PC-9 (cell line): ENCODE measurements at regions not wholly inside any gene's neighbourhood (a gene's known extent, or its start where the extent isn't known, plus 50 kb on each side); places are given as distances from the start of the nearest gene placed in this dataset.

Experiments
- BruUV-seq: library from RNA; stranded (reverse); fragments of 400-500 nt; replicated peaks from 2 replicates; lab custom pipeline; 2021; lab: Mats Ljungman, UMichigan
- CTCF ChIA-PET: fragments of 300-600 bp; sonication (Branson Sonifier 250); formaldehyde crosslinking; loops from one replicate; lab custom pipeline; 2022; ENCODE audit warnings: antibody characterized with exemption; lab: Charles Lee
- POLR2A ChIA-PET: fragments of 300-600 bp; sonication (Branson Sonifier 250); formaldehyde crosslinking; loops from one replicate; lab custom pipeline; 2022; ENCODE audit warnings: antibody characterized with exemption; ENCODE audit not compliant: unreplicated experiment; lab: Charles Lee
- DNase-seq, 2 experiments: peaks; one replicate each; pipeline versions ENCODE4 v3.0.0 to v3.0.0-alpha.2; 2015 to 2022; ENCODE audit warnings: mixed read lengths in 1 of 2
- H2AFZ ChIP-seq: fragments of 200-600 bp; sonication (generic); 2 replicates; pipeline ENCODE4 v1.8.1; 2017; ENCODE audit warnings: antibody characterized with exemption
- H3F3A ChIP-seq: fragments of 200-600 bp; sonication (generic); 2 replicates; pipeline ENCODE4 v1.8.1; 2017; ENCODE audit warnings: antibody characterized with exemption, mild to moderate bottlenecking, low read depth; ENCODE audit not compliant: insufficient read depth
- H3K27ac ChIP-seq: fragments of 200-600 bp; sonication (generic); 2 replicates; pipeline ENCODE4 v1.6.1; 2016; ENCODE audit warnings: mixed run types
- H3K27me3 ChIP-seq: fragments of 200-600 bp; sonication (generic); 2 replicates; pipeline ENCODE4 v1.6.1; 2016; ENCODE audit warnings: low read depth, mixed run types; ENCODE audit not compliant: insufficient read depth
- H3K36me3 ChIP-seq: fragments of 200-600 bp; sonication (generic); 2 replicates; pipeline ENCODE4 v1.6.1; 2016; ENCODE audit warnings: low read depth, mixed run types
- H3K4me1 ChIP-seq: fragments of 200-600 bp; sonication (generic); replicated peaks from 2 replicates; pipeline ENCODE4 v1.6.1; 2016; ENCODE audit warnings: mixed run types; ENCODE audit not compliant: insufficient read depth
- H3K4me2 ChIP-seq: fragments of 200-600 bp; sonication (generic); 2 replicates; pipeline ENCODE4 v1.6.1; 2017; ENCODE audit warnings: mixed run types
- H3K4me3 ChIP-seq: fragments of 200-600 bp; sonication (generic); 2 replicates; pipeline ENCODE4 v1.6.1; 2016; ENCODE audit warnings: mixed run types
- H3K79me2 ChIP-seq: fragments of 200-600 bp; sonication (generic); 2 replicates; pipeline ENCODE4 v1.6.1; 2017; ENCODE audit warnings: low read depth, mixed run types
- H3K9me2 ChIP-seq: fragments of 200-600 bp; sonication (generic); 2 replicates; pipeline ENCODE4 v1.8.1; 2017; ENCODE audit warnings: mild to moderate bottlenecking; ENCODE audit not compliant: insufficient read depth
- H3K9me3 ChIP-seq: fragments of 200-600 bp; sonication (generic); 2 replicates; pipeline ENCODE4 v1.8.1; 2016; ENCODE audit warnings: low read depth; ENCODE audit not compliant: insufficient read depth
- H4K20me1 ChIP-seq: fragments of 200-600 bp; sonication (generic); 2 replicates; pipeline ENCODE4 v1.8.1; 2017; ENCODE audit not compliant: insufficient read depth
- EZH2 ChIP-seq: fragments of 200-600 bp; sonication (generic); IDR thresholded peaks from 2 replicates; pipeline ENCODE4 v1.8.0; 2017; ENCODE audit warnings: antibody characterized with exemption, low read depth
- intact Hi-C: fragments of 100-400 bp; cut with micrococcal nuclease; formaldehyde crosslinking; loops from one replicate; pipeline ENCODE4 v1.10.0; 2022; ENCODE audit not compliant: unreplicated experiment
- TF ChIP-seq, protein P1 (sequence below): fragments of 200-600 bp; sonication (generic); conservative IDR thresholded peaks from 2 replicates; pipeline ENCODE4 v1.6.1; 2017; ENCODE audit warnings: mixed run types, antibody characterized with exemption, mild to moderate bottlenecking, moderate library complexity

DNA sequence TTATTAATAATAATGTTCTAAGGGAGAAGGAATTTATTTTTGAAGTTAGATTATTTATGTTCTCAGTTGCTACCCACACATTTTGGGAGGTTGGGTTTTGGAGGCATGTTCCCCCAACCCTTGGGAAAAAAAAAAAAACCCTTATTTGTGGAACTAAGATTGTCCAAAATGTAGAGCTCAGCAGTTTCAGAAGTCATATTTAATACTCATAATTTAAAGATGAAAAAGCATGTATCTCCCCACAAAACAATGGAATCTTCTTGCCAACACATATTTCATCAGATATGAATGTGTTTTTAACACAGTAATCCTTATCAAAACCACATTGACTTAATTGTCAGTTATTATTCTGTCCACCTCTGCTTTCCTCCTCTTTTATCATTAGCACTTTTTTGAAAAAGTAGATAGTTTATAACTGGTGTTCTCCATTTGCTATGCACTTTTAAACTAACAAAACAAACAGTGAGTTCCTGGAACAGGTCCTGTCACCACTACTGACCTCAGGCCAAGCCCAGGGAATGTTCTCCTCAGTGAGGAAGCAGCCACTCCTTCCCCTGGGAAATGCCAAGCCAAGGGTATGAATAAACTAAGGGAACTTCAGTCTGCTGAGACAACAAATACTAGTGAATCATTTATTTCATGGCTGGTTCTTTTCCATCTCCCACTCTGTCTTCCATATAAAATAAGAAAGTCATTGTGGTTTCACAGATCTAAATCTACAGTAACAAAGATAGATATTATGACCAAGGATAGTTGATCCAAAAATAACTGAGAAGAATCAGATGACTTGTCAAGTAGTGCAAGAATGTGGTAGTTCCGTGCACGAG lies 414.4 kb upstream of the ALCAM start:
- Histone ChIP-seq H3F3A (no peaks in the 10 kb centered on the region; the same call in 1 of the 2 replicates), H3K36me3 (no peaks in the 10 kb centered on the region), H3K79me2 (no peaks in the 10 kb centered on the region), H3K9me3 (no peaks in the 10 kb centered on the region), H3K4me2 (no peak overlapping the region), H3K27me3 (no peaks in the 10 kb centered on the region), H2AFZ (0 out of 2 replicates have a peak overlapping the region, but pooled peaks have one; percentile 8), H3K4me3 (no peak overlapping the region), H3K4me1 (no peaks in the 10 kb centered on the region), H3K9me2 (no peaks in the 10 kb centered on the region), H4K20me1 (no peaks in the 10 kb centered on the region), H3K27ac (no peak overlapping the region)
- no TSS peak for BruUV-seq
- intact Hi-C loops = loop anchor here (10.0 kb wide), 2 partner anchors 202 to 412 kb away; partner anchors contain the start of gene ALCAM
- peak in 1 of 2 experiments; percentile 35 for DNase-seq
- CTCF ChIA-PET = interaction anchor here (0.7 kb wide), 1 partner anchor 346 kb away, joined by 5 read pairs; no protein-coding TSS in a partner anchor
- TF ChIP-seq, protein P1, sequence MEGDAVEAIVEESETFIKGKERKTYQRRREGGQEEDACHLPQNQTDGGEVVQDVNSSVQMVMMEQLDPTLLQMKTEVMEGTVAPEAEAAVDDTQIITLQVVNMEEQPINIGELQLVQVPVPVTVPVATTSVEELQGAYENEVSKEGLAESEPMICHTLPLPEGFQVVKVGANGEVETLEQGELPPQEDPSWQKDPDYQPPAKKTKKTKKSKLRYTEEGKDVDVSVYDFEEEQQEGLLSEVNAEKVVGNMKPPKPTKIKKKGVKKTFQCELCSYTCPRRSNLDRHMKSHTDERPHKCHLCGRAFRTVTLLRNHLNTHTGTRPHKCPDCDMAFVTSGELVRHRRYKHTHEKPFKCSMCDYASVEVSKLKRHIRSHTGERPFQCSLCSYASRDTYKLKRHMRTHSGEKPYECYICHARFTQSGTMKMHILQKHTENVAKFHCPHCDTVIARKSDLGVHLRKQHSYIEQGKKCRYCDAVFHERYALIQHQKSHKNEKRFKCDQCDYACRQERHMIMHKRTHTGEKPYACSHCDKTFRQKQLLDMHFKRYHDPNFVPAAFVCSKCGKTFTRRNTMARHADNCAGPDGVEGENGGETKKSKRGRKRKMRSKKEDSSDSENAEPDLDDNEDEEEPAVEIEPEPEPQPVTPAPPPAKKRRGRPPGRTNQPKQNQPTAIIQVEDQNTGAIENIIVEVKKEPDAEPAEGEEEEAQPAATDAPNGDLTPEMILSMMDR = no peak
- no peak for TF ChIP-seq EZH2
- POLR2A ChIA-PET = no interaction called here

DNA sequence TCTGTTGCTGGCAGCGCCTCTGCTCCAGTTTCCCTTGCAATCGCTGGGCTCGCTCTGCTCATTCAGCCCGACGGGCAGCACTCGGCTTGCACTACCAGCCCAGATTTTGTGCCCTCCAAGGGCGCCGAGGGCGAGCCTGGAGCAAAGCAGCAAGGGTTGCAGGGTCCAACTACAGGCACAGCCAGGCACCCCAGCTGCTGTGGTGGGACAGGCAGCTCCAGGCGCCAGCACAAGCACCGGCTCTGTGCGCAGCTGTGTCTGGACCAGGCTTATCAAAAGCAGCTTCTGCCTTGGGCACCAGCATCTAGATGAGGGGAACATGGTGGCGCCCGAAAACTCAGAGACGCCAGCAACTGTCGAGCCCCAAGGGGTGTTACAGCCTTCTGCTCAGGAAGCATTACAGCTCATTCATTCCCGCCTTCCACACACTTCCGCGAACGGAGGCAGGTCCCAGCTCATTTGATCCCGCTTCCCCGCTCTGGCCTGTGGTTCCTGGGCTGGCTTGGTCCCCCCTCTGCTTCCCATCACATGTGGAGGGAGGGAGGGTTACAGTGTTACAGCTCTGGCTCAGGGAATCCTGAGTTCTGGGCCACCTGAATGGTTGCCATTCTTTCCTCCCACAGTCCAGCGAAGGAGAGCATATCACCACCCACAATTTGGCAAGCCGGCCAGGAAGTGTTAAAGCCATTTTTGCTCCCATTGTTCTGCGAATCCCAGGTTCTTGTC lies 409.9 kb upstream of the ALCAM start:
- Histone ChIP-seq H3F3A (no peaks in the 10 kb centered on the region; the same call in 1 of the 2 replicates), H3K4me1 (no peaks in the 10 kb centered on the region), H3K9me2 (peaks cover 3% of the 10 kb centered on the region; the same call in 1 of the 2 replicates), H3K27ac (no peak overlapping the region), H3K4me2 (no peak overlapping the region), H3K79me2 (no peaks in the 10 kb centered on the region), H3K36me3 (no peaks in the 10 kb centered on the region), H3K27me3 (no peaks in the 10 kb centered on the region), H3K9me3 (no peaks in the 10 kb centered on the region), H3K4me3 (no peak overlapping the region), H2AFZ (0 out of 2 replicates have a peak overlapping the region, but pooled peaks have one; percentile 10), H4K20me1 (no peaks in the 10 kb centered on the region)
- no peak for TF ChIP-seq EZH2
- TF ChIP-seq, protein P1 = no peak
- no peak for DNase-seq
- no TSS peak for BruUV-seq
- intact Hi-C loops = loop anchor here (10.0 kb wide), 2 partner anchors 198 to 408 kb away; partner anchors contain the start of gene ALCAM
- ChIA-PET POLR2A (no interaction called here), CTCF (interaction anchor here (0.6 kb wide), 1 partner anchor 607 kb away, joined by 15 read pairs; no protein-coding TSS in a partner anchor)

DNA sequence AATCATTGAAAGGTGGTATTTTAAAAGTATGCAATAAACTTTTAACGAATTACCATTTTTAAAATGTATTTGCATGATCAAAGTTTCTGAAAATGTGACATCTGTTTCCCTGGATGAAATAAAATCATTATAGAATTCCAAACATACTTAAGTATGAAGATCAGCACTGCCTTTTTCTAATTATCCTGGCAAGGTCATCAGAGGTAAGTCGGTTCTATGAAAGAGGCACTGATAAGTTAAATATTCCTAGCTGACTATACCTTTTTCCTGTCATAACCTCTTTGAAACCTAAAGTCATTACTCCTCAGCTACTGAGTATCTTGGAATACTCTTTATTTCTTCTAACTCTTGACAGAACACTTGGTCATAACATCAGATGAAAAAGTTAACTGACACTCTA lies 406.1 kb upstream of the ALCAM start:
- no peaks in the 10 kb centered on the region for H3K79me2 ChIP-seq
- H3F3A ChIP-seq = no peaks in the 10 kb centered on the region
- H3K4me3 ChIP-seq = no peak overlapping the region
- H4K20me1 ChIP-seq = no peaks in the 10 kb centered on the region
- peaks cover 3% of the 10 kb centered on the region; the same call in 1 of the 2 replicates for H3K9me2 ChIP-seq
- H3K4me1 ChIP-seq = no peaks in the 10 kb centered on the region
- H3K4me2 ChIP-seq = no peak overlapping the region
- ChIA-PET CTCF (no interaction called here), POLR2A (no interaction called here)
- no peaks in the 10 kb centered on the region for H3K36me3 ChIP-seq
- intact Hi-C loops = no loop called here
- no peak overlapping the region for H3K27ac ChIP-seq
- no peak overlapping the region for H2AFZ ChIP-seq
- H3K27me3 ChIP-seq = no peaks in the 10 kb centered on the region
- no TSS peak for BruUV-seq
- no peak for TF ChIP-seq EZH2
- TF ChIP-seq, protein P1 = no peak
- DNase-seq = no peak
- no peaks in the 10 kb centered on the region for H3K9me3 ChIP-seq
